AG09309 (cell line): ENCODE measurements at regions not wholly inside any gene's neighbourhood (a gene's known extent, or its start where the extent isn't known, plus 50 kb on each side); places are given as distances from the start of the nearest gene placed in this dataset.

Experiments
- DNase-seq: peaks from one replicate; pipeline ENCODE4 v3.0.0-alpha.2; 2010; ENCODE audit warnings: low read depth
- H3K4me3 ChIP-seq: 2 replicates; pipeline ENCODE4 v1.5.1; 2011; ENCODE audit warnings: mild to moderate bottlenecking, low read depth, low read length, moderate library complexity; ENCODE audit not compliant: control insufficient read depth
- CTCF ChIP-seq: IDR thresholded peaks from 2 replicates; pipeline ENCODE4 v1.5.1; 2011; ENCODE audit warnings: mild to moderate bottlenecking, low read depth, low read length, inconsistent platforms; ENCODE audit not compliant: insufficient read depth, control insufficient read depth; ENCODE audit errors: missing control alignments

- DNase-seq: no peak
- no peak overlapping the region for H3K4me3 ChIP-seq
- TF ChIP-seq CTCF: no peak
These were observed 149.2 kb downstream of the PSMG1 start for GRCh38 chr21:39033878-39034589.

GRCh38 chr21:39029900-39030884, 153.1 kb downstream of the PSMG1 start:
- no peak overlapping the region for H3K4me3 ChIP-seq
- DNase-seq: no peak
- TF ChIP-seq CTCF: no peak

GRCh38 chr21:39029086-39029755, 154.0 kb downstream of the PSMG1 start:
- TF ChIP-seq CTCF: no peak
- no peak overlapping the region for H3K4me3 ChIP-seq
- peak; percentile 39 for DNase-seq

- no peak overlapping the region for H3K4me3 ChIP-seq
- DNase-seq: no peak
- TF ChIP-seq CTCF: no peak
These were observed 158.1 kb downstream of the PSMG1 start for GRCh38 chr21:39025198-39025597.

- no peak for DNase-seq
- TF ChIP-seq CTCF: no peak
- no peak overlapping the region for H3K4me3 ChIP-seq
These were observed 158.7 kb downstream of the PSMG1 start for GRCh38 chr21:39024538-39024937.
